ENCODE measurements at regions not wholly inside any gene's neighbourhood (a gene's known extent, or its start where the extent isn't known, plus 50 kb on each side); places are given as distances from the start of the nearest gene placed in this dataset.

GRCh38 chr4:123182289-123182688 lies 214.3 kb upstream of the SPRY1 start:
- TF ChIP-seq CTCF (conservative IDR thresholded peaks at IDR 0.05; ENCODE audit: low read length) (no peak), EZH2phosphoT487 (IDR thresholded peaks at IDR 0.05; ENCODE audit: borderline replicate concordance) (no peak)

All from Loucy (cell line).